GM19193 (cell line): ENCODE measurements at regions not wholly inside any gene's neighbourhood (a gene's known extent, or its start where the extent isn't known, plus 50 kb on each side); places are given as distances from the start of the nearest gene placed in this dataset.

Source experiments
- POLR2A ChIP-seq: IDR thresholded peaks from 4 replicates; pipeline ENCODE4 v1.6.1; 2011; ENCODE audit not compliant: insufficient read depth, insufficient read length; ENCODE audit errors: extremely low read depth

DNA sequence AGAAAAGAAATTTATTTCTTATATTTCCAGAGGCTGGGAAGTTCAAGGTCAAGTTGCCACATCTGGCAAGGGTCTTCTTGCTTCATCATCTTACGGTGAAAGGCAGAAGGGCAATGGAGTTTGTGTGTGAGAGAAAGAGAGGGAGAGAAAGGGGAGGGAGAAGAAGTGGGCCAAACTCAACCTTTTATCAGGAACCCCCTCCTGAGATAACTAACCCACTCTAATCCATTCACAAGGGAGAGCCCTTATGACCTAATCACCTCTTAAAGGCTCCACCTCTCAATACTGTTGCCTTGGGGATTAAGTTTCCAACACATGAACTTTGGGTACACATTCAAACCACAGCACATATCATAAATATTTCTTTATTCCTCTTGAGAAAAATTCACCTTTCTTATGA lies 203.3 kb upstream of the FAM241A start:
- no peak for TF ChIP-seq POLR2A

DNA sequence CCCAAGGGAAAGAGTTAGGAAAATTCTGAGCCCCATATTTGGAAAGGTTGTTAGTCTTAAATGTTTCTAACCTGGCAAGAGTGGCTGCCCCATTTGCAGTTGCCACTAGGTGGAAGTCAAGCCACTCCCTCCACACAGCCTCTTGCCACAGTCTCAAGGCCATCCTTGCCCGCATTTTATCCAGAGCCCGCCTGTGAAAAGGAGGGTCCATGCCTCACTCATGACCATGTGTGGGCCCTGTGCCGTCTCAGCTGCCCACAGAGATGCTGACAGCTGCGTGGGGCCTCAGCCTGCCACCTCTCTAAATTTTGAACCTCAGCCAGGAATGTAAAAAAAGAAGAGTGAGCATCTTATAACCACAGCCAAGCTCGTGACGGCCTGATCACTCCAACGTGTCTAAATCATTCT lies 201.5 kb upstream of the FAM241A start:
- TF ChIP-seq POLR2A: no peak

DNA sequence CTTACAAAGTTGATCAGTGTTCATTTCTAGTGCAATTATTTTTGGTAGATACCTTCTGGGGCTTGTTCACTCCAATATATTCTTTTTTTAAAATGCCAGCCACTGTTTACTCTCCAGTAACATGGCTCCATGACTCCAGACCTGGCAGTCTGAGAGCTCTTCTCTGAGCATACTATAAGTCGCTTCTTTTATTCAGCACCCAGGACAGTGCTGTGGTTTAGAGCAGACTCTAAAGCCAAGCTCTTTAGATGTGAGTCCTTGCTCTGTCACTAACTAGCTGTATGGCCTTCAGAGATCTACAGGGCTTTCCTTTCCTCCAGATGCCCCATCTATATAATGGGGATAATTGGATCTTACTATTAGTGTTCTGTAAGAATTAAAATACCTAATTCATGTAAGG lies 200.2 kb upstream of the FAM241A start:
- TF ChIP-seq POLR2A: no peak

DNA sequence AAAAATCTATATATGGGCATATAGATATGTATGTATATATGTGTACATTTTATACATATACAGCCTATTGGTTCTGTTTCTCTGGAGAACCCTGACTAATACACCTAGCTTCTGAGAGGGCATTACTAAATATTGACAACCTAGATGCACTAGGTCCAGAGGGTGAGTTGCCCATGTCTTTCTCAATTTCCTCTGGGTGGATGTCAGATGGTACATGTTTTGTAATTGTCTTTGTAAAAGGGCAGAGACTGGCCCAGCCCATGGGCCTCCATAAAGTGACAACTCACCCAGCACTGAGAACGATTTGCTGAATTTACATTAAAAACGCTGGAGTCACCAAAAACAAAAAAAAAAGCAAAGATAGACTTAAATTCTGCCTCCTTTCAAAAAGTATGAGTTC lies 198.5 kb upstream of the FAM241A start:
- TF ChIP-seq POLR2A: no peak

DNA sequence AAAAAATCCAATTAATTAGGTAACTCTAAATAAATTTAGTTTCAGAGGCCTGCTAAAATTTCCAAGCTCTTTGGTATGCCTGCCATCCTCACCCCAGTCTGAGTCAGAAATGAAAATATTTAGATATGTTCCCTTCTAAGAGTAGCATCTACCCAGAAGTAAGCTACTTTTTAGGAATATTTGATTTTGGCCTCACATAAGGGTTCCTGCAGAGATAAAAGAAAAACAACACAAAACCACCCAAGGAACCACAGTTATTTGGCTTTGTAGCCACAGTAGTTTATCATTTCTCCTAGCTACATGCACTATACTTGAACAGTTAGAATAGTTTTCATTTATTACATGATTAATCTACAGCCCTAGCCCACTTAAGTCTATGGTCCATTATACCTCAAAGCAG lies 192.6 kb upstream of the FAM241A start:
- TF ChIP-seq POLR2A: no peak

DNA sequence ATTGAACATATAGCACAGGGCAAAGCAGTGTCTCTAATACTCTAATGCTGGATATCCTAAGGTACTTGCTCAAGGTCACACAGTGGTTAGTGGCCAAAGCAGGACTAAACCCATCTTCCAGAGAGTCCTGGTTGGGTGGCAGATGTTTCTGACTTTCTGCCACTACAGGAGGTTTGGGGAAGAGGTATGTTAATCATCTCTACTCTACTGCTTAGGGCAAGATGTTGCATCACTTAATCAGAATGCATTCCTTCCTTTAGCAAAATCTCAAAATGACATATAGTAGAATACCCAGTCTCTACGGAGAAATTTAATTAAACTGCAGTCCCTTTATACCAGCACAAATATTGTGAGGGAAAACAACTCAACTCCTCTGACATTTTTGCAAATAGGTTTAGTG lies 190.7 kb upstream of the FAM241A start:
- no peak for TF ChIP-seq POLR2A

DNA sequence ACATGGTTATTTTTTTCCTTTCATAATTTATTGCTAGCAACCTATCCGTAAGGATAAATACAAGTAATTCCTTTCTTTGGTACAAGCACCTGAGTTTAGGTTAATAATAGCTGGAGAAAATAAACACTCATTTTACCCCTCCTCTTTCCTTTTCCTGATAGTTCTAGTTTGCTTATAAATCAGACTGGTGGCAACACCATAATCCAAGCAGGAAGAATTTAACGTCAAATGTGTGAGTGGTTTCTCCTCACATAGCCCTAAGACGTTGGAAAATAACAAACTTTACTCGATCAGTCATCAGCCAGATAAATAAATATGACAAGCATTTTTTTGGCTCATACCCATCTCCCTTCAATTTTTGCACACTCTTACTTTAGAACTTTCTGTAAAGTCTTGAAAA lies 190.3 kb upstream of the FAM241A start:
- TF ChIP-seq POLR2A: no peak

DNA sequence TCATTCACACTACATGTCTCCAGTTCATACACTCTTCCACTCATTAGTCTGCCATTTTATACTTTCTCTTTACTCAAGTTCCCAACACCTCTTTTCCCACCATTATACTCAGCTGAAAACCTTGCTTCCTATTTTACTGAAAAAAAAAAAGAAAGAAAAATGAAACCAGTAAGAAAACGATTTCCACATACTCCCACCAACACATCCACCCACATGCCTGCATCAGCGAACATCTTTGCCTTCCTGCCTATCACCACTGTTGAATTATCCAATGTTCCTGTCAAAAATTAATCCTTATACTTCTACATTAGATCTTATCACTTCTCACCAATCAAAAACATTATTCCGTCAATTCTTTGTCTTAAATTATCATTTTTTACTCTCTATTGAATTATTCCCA lies 188.1 kb upstream of the FAM241A start:
- TF ChIP-seq POLR2A: no peak

DNA sequence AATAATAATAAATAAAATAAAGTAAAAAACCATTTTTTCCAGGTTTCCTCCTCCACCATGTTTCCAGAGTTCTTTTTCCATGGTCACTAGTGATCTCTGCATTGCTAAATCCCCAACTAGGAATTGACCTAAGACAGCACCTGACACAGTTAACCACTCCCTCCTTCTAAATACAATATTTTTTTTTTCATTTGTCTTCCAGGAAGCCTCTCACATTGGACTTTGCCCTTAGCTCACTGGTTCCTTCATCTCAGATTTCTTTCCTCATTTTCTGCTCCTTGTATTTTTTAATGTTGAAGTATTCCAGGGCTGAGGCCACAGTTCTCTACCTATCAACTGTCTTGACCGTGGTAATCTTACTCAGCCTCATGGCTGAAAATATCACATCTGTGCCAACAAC lies 187.3 kb upstream of the FAM241A start:
- no peak for TF ChIP-seq POLR2A

DNA sequence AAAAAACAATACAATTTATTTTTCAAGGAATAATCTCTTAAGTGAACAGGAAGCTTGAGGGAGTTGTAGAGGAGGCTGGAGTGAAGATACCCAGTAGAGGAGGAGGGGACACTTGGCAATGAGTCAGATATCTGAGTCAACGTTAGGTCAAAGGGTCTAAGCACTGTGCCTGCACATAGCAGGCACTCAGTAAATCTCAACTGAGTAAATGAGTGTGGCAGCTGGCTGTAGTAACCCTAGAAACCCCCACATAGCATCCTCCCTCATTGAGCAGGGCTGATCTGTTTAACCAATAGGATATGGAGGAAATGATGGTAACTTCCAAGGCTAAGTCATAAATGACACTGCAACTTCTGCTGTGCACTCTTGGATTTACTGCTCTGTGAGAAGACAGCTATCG lies 186.0 kb upstream of the FAM241A start:
- no peak for TF ChIP-seq POLR2A

DNA sequence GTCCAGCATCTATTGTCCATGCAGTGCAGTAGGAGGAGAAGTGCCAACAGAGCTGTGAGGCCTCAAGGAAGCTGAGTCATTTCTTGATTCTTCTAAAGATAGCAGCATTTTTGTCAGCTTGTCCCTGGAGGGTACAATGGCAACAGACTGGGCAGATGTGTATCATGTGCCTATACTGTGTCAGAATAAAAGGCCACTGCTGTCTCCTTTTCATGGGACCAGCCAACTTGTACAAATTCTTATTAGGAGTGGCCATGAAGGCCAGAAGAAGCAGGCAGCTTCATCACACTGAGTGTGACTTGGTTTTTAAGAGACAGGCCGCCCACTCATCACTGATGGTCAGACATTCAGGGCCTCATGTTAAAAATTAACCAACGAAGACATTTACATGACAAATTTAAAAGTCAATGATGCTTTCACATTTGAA lies 185.0 kb upstream of the FAM241A start:
- TF ChIP-seq POLR2A: peak; percentile 29

DNA sequence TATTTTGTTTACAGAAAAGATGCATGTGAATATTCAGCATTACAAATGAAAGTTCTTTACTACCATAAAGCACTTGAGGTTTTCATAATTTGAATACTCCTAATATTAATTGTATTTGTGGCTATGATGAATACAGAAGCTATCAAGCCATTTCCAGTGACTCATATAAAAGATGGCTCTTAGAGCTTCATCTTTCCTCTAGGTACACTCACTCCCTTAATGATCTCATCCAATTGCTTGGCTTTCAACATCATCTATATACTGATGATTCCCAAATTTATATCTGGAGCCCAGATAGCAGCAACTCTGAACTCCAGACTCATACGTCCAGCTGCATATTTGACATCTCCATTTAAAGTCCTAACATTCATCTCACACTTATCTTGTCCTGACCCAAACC lies 183.4 kb upstream of the FAM241A start:
- no peak for TF ChIP-seq POLR2A

DNA sequence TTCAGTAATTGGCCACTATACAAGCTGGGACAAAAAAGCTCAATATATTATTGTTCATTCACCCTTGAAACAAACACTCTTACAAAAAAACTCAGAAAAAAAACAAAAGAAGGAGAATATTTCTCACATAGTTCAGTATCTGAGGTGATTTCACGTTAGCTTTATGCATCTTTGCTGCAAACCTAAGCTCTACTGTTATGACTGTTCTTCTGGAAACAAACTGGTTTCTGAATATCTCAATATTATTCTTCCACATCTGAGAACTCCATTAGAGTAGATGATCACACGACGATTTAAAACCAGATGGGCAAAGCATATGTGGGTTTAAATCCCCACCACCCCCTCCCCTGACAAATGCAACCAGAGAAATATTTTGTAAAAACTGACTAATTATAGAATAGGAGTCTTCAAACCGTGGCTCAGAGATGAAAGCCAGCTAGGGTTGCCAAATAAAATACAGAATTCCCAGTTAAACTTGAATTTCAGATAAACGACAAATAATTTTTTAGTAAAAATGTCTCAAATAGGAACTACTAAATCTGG lies 182.0 kb upstream of the FAM241A start:
- TF ChIP-seq POLR2A: no peak

DNA sequence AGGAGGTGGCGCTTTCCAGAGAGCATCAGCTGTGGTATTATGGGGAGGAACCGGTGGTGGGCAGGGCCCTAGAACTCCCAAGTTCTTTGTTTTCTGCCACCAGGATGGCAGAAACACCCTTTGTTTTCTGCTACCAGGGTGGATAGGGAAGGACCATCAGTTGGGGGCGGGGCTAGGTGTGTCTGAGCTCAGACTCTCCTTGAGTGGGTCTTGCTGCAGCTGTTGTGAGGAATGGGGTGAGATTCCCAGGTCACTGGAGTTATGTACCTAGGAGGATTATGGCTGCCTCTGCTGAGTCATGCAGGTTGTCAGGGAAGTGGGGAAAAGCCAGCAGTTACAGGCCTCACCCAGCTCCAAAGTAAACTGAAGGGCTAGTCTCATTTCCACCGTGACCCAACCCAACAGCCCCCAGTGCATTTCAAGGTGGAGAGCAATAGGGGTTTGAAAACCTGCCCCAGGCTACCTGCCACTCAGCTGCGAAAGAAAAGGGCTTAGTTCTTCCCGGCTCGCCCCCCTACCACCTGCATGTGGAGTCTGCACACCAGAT lies 167.8 kb upstream of the FAM241A start:
- no peak for TF ChIP-seq POLR2A

DNA sequence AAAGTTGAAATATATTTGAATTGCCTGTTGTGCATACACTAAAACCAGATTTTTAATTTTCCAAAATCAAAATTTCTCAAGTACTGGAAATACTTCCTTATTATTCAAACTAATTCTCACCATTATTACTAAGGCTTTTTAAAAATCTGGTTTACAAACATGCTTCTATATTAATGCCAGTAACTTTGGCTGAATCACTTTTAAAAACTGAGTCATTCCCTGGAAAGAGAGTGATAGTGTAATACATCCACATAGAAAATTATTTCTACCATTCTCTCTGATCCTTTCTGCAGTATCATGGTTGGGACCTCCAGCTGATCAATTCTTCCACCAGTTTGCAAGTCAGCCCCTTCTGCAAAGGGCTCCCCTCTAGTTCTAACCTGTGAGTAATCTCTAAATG lies 165.3 kb upstream of the FAM241A start:
- no peak for TF ChIP-seq POLR2A

DNA sequence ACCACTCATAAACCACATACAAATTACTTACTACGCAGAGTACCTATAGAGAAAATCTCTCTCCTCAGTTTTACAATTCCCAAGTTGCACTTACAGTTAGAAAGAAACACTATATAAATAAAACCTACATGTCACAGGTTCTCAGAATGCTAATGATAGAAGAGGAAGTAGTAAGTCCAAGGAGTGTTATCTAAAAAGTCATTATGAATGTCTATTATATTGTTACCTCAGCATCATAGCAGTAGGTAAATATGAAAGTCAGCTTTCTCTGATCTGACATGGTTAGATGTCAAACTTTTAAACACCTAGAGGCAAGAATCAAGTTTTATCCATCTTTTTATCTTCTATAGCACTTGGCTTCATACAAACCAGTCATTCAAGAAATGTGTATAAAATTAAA lies 163.2 kb upstream of the FAM241A start:
- TF ChIP-seq POLR2A: no peak
